Esophagus squamous epithelium (tissue), 4 donors: ENCODE measurements at regions not wholly inside any gene's neighbourhood (a gene's known extent, or its start where the extent isn't known, plus 50 kb on each side); places are given as distances from the start of the nearest gene placed in this dataset.

Experiments used
- CTCF ChIP-seq, 6 experiments: fragments of 450-650 bp in 4 of 6; fragments of 200-600 bp in 2 of 6; sonication (generic) in 2 of 6; IDR thresholded peaks; one replicate each; pipeline ENCODE4 v1.5.1; 2016 to 2019; ENCODE audit warnings: antibody characterized with exemption in 6 of 6, mild to moderate bottlenecking in 4 of 6, moderate library complexity in 4 of 6
- POLR2A ChIP-seq, 4 donors: fragments of 450-650 bp; IDR thresholded peaks; one replicate each; pipeline ENCODE4 v1.6.1; 2017; ENCODE audit warnings: antibody characterized with exemption in 4 of 4, mild to moderate bottlenecking in 4 of 4, moderate library complexity in 3 of 4

GRCh38 chr5:30809933-30810332 is 383.6 kb upstream of the CDH6 start:
- no peak for TF ChIP-seq CTCF (IDR thresholded peaks at IDR 0.05)
- TF ChIP-seq POLR2A (IDR thresholded peaks at IDR 0.05), result no peak
